Sciatic nerve (tissue), 2 donors: ENCODE measurements at regions not wholly inside any gene's neighbourhood (a gene's known extent, or its start where the extent isn't known, plus 50 kb on each side); places are given as distances from the start of the nearest gene placed in this dataset.
"Not testable (repeated sequence)": the region's sequence is repeated elsewhere in the genome, so short reads cannot be mapped to it uniquely, and the experiment has no call there.

ENCODE experiments used
- ATAC-seq: fragments of 200-7000 bp; cut with Tn5 transposase; one replicate; pipeline ENCODE4 v1.9.1; 2020; ENCODE audit warnings: mild to moderate bottlenecking, moderate library complexity
- DNase-seq: peaks from one replicate; pipeline ENCODE4 v3.0.0-alpha.2; 2020; ENCODE audit warnings: low spot score
- intact Hi-C: fragments of 100-400 bp; cut with DNase I; formaldehyde crosslinking; loops from one replicate; pipeline ENCODE4 v1.14.2; 2022
- donor health status: DM: no; HTN: no; CAD: no.
- donor health status: DM: no; HTN: no; CAD: no.

DNA sequence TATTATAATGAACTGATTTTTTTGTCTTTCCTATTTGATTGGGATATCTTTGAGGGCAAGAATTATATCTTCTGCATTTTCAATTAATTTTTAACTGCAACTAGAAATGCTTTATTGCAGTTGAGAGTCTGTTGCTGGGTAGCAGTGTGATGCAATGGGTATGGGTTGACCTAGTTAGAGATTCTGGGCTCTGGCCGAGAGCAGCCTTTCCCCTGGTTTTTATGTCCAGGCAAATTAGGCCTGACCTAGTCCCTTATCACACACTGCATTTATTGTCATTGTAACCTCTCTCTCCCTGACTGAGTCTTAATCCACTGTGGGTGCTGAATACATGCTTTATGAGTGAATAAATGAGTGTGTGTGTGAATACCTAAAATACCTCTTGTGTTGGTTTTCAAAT, 206.4 kb upstream of the PTGFR start:
- ATAC-seq, result peak; percentile 94
- no peak for DNase-seq
- intact Hi-C loops, result no loop called here

DNA sequence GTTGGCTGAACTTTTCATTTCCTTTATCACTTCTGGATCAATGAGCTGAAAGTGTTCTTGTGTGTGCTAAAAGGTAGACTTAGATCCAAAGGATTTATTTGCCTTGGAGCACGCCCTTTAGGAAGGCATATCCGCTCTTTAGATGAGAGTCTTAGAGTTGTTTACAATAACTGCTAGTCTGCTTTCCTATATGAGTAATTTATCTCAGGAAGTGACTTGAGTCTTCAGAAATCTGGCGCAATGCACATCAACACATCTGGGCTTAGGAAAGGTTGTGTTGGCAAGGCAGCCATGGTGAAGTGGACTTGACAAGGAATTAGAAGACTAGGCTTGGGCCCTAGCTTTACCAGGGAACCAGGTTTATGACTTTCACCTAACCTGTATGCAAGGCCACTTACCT, 204.1 kb upstream of the PTGFR start:
- DNase-seq, result no peak
- no peak for ATAC-seq
- intact Hi-C loops, result no loop called here

DNA sequence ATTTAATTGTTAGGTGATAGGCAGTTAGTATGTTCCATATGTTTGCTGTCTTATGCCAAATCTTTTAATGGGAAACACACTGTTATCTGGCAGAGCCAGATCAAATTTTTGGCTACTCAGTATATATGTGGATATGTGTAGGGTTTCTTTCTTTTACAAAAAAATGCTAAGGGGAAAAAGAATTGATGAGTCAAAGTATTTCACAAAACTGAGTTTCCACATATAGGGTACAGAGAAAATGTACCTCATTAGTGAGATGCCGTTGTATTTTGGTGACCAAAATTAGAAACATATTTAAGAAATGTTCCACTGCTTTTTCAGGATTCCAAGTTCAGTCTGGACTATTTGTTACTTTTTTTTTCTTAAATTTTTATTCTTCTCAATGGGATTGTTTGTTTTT, 201.2 kb upstream of the PTGFR start:
- no peak for ATAC-seq
- intact Hi-C loops, result no loop called here
- DNase-seq, result no peak

DNA sequence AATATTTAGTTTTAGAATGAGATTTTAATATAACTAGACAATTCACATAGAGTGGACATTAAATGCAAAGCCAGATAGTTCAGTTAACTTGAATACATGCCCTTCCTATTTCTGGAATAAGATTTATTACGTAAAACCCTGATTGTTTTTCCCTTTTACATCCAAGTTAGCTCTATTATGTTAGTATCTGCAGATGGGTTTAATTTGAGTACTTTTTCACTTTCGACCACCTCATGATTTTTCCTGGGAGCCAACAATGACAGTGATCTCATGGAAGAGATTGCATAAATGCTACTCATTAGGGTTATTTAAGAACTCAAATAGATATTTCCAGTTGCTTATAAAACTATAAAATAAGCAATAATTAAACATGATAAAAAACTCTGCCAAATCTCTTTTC, 199.4 kb upstream of the PTGFR start:
- DNase-seq (no peak), ATAC-seq (peak; percentile 93)
- intact Hi-C loops, result no loop called here

DNA sequence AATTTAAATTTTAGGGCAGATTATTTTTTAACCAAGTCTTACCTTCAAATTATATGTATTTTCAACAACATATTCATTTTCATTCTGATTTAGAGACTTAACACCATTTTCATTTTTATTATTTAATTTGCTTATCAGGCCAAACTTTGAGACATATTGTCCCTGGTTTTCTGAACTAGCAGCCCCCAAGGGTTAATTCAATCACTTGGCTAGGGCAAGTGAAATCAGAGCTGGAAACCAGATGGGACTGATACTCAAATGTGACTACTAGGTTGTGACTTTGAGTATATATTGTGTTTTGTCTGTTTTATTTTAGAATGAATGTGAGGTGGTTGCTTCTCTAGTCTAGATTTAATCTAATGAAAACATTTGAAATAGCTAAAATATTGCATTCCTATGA, 198.9 kb upstream of the PTGFR start:
- ATAC-seq, result no peak
- DNase-seq, result no peak
- intact Hi-C loops, result no loop called here

DNA sequence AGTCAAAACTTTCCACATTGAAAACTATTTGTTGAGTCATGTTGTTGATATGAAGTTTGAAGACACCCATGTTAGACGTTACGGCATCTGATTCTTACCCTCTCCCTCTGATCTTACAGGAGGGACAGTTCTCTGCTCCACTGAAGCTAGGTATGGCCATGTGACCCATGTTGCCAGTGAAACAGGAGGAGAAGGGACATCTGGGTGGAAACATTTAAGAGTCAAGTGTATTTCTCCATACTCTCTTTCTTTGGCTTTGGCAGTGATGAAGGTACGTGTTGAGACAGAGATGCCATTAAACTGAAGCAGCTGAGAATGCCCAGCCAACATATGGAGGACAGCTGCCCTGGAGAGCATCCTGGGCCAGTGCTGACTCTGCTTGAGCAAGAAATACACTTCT, 198.4 kb upstream of the PTGFR start:
- ATAC-seq (peak; percentile 55), DNase-seq (no peak)
- intact Hi-C loops, result no loop called here

DNA sequence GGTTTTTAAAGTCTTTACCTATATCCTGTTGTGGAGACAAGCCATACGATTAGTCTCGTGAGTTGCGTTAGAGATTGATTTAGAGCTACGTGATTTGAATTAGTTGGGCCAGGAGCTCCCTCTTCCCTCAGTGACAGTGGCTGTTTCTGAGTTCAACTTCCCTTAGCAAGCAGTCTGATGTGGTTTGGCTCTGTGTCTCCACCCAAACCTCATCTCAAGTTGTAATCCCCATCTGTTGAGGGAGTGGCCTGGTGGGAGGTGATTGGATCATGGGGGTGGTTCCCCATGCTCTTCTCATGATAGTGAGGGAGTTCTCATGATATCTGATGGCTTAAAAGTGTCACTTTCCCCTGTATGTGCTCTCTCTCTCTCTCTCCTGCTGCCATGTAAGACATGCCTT, 192.9 kb upstream of the PTGFR start:
- DNase-seq, result no peak
- ATAC-seq, result no peak
- intact Hi-C loops, result no loop called here

DNA sequence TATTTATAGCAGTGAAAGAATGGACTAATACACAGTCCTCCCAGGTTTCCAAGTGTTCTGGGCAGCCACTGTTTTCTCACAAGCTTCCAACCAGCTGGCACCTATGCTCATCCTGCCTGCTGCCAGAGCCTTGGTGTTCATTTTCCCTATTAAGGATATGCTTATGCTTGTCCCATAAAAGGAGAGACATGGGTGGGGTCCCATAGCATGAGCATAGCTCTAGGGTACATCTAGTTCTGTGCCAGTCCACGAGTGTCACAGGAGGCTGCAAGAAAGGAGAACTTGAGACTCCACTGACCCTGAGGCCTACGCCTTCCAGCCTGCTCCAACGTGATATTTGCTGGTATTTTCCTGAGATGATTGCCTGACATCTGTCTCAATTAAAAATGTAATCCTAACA, 192.4 kb upstream of the PTGFR start:
- DNase-seq, result no peak
- intact Hi-C loops, result no loop called here
- no peak for ATAC-seq

DNA sequence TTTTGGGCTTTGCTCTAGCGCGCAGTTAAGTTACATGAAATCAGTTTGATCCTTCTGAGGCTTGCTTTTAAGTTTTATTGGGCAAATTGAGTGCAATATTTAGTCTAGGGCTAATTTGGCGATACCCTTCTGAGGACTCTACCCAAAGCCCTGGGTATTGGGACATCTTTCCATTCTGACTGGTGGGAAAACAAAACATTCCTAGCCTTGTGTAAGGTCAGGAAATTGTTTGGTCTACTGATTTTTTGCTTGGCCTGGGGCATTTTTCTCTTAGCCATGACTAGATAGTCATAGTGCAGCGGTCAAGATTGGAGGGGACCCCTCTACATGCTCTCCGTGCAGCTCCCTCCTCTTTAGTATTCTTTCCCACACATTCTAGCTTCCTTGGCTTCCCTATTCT, 189.6 kb upstream of the PTGFR start:
- DNase-seq (no peak), ATAC-seq (peak; percentile 52)
- intact Hi-C loops, result no loop called here

DNA sequence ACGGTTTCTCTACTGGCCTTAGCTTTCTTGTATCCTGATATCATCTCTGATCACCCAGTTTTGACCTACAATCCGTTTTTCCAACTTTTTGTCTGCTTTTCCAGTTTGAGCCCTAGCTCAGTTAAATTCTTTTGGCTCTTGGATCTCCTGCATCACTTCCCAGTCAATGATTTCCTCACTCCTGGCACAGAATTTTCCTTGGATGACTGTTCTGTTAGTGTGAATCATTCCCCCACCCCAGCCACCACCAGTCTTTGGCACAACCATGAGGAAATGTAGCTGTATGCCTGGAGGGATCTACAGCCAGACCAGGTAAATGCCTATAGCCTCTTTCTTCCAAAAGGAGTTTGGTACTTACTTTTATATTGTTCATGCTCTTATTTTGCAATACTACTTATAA, 187.2 kb upstream of the PTGFR start:
- peak; percentile 92 for ATAC-seq
- peak; percentile 60 for DNase-seq
- intact Hi-C loops, result no loop called here

DNA sequence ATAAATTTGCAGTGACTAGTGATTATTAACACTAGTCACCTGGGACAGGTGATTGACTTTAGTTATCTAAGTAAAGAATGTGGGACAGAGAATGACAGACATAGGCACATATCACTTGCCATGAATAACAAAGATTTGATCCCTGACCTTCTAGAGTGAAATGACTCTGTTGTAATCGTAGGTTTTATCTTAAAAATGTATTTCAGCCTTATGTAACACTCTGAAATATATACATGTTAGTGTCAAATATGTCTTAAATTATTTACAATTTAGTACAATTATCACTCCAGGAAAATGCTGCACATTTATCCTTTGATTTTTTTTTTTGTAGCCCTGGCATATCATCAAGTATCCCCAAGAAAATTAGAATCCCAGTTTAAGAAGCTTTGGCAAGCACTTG, 186.4 kb upstream of the PTGFR start:
- DNase-seq, result no peak
- intact Hi-C loops, result no loop called here
- ATAC-seq, result no peak

DNA sequence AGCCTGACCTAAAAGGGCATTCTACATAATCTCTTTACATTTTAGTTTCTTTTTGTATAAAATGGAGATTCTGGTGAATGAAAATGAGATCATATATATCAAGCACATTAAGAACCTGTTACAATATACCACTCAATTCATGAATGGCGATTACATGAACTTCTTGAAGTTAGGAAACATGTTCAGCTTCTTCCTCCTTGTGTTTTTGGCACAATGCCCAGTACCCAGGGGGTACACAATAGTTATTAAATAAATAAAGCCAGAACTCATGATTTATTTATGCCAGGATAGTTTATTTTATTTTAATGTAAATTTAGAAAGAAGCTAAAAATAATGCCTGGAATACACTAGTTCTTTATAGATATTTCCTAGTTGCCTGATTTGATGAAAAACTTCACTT, 186.0 kb upstream of the PTGFR start:
- no peak for ATAC-seq
- intact Hi-C loops, result no loop called here
- no peak for DNase-seq

DNA sequence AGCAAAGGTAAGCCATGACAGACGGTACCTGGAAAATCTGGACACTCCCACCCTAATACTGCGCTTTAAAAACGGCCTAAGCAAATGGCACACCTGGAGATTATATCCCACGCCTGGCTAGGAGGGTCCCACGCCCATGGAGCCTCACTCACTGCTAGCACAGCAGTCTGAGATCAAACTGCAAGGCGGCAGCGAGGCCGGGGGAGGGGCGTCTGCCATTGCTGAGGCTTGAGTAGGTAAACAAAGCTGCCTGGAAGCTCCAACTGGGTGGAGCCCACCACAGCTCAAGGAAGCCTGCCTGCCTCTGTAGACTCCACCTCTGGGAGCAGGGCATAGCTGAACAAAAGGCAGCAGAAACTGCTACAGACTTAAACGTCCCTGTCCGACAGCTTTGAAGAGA, 180.5 kb upstream of the PTGFR start:
- ATAC-seq, result not testable (repeated sequence)

DNA sequence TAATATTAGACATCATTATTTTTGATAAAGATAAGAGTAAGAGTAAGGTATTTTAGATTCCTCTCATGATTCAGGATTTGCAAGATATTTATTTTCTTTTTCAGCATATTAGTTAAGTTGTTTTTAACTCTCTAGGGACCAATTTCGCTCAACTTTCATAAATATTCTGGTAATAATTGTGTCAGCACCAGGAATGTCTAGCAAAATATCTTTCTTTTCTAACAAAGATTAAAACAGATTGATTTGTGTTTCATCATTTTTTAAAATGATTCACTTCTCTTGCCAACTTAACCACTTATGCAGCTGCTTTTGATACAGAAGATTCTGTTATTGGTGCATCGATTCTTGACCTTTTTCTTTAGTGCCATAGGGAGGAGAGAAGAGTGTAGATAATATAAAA, 172.8 kb upstream of the PTGFR start:
- no peak for ATAC-seq
- intact Hi-C loops, result no loop called here
- no peak for DNase-seq

More for the DNA sequence above, 180.5 kb upstream of the PTGFR start:
- DNase-seq, intact Hi-C loops: not testable (repeated sequence)

DNA sequence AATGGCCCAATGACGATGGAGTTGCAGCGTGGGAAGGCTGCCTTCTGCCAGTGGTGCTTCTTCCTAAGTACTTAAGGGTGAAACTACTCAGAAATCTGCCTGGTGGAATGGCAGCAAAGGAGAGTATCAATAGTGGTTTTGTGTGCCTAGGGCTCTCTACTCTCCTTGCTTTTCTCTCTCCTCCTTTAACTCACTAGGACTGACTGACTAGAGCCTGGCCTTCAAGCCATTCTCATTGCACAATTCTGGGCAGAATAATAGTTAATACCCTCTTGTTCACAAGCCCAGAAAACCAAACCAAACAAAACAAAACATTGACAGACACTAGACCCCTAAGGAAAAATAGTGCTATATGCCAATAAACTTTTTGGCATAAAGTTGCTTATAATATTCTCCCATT, 171.2 kb upstream of the PTGFR start:
- no peak for DNase-seq
- ATAC-seq, result peak; percentile 59
- intact Hi-C loops, result no loop called here

DNA sequence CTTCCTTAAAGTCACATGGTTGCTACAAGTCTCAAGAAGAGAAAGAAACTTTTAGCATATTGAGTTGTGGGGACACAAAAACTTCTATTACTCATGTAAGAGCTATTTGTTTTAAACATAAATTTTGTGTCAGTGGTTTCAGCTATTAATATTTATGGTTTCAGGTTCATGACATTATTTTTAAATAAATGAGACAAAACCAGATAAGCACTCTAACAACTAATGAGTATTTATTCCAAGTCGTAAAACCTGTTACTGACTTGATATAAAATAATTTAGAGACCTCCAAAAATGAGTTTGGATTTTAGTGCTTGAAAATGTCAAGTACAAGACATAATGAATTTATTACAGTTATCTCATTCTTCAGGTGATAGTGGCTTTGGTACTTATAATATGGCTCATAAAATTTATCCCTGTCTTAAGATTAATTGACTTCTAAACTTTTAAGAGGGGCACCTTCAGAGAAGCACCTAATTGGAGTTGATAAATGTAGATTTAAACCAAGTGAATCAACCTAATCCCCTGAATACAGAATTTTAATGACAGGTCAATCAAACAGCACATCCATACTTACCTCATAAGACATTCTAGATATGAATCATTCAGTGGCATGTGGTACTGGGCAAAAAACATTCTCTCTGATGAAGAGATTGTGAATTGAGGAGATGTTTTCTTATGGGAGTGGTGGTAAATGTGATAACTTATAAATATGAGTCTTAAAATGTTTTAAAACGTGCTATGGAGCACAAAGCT, 167.7 kb upstream of the PTGFR start:
- no peak for DNase-seq
- intact Hi-C loops, result no loop called here
- ATAC-seq, result no peak

DNA sequence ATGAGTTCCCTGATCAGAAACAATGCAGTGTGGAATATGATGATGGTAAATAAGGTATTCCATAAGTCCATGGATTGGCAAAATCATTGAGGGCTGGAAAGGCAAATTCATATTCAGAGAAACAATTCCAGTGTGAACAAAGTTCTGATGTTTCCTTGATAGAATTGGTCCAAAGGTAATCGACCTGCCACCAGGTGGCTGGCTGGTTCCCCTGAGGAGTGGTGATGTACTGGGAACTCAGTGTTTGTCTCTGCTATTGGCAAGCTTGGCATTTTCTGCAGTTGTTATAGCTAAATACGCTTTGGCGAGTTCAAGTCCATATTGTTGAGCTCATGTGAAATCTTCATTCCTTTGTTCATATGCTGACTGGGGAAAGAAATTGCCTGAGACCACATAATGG, 165.5 kb upstream of the PTGFR start:
- DNase-seq (no peak), ATAC-seq (no peak)
- intact Hi-C loops, result no loop called here

DNA sequence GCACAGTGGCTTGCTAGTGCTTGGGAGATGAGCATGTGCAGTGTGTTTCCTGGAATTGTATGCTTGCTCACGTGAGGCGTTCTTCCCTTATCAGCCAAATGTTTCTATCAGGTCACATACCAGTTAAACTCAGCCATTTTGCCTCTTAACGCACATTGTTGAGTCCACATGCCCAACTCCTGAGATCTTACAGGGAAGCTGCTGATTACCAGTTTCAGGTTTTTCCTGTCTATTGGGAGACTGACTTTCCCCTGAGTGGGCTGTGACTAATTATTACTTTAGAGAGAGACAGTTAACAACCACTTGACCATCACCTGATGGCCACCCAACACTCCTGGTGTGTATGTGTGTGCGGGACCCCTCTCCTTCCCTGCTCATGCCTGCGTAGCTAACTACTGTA, 161.3 kb upstream of the PTGFR start:
- ATAC-seq, result no peak
- no peak for DNase-seq
- intact Hi-C loops, result no loop called here

DNA sequence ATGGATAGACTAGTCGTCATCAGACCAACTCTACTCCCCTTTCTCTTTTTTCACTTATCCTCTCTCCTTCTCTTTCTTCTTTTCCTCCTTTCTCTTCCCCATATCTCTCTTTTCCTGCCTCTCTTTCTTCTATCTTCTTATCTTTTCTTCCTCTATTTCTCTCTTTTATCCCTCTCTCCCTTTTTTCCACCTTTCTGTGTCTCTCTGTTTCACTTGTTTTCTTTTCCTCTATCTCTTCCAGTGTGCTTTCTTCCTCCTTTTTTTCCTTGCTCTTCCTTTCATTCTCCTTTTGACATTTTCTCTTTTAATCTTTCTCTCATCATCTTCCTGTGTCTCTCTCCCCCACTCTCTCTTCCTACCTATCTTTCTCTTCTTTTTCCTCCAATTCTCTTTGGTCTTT, 159.0 kb upstream of the PTGFR start:
- DNase-seq (no peak), ATAC-seq (no peak)
- intact Hi-C loops, result no loop called here

DNA sequence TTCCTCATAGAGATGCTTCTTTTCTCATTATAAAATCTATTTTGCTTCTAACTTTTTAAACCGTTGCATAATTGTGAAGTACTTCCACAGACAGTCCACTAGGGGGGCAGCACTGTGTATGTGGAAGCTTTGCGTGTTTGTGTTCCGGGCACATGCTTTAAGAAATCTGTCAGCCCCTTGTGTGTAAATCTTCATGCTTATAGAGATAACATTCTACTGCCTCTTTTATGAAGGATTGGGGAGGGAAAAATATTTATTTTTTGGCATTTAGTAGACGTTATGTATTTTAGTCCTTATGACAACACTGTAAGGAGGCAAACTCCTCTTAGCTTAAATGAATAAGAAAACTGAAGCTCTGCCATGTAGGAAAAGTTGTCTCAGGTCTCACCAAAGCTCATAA, 157.3 kb upstream of the PTGFR start:
- peak; percentile 68 for ATAC-seq
- intact Hi-C loops, result no loop called here
- DNase-seq, result no peak

DNA sequence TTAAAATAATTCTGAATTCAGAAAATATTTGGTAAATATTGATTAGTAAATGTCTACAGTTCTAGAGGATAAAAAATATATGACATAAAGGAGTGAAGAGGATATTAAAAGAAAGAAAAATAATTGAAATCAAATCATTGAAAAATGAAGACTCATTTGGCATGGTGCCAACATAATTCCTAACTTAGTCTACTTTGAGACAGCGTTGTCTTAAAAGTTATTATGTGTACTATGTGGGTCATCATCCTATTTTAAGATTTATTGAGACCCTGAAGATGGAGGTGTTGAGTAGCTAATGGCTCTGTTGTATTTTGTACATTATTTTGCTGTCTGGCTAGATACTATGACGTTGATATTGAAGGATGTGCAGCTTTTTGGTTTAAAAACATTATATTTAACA, 156.7 kb upstream of the PTGFR start:
- intact Hi-C loops, result no loop called here
- DNase-seq (no peak), ATAC-seq (no peak)

DNA sequence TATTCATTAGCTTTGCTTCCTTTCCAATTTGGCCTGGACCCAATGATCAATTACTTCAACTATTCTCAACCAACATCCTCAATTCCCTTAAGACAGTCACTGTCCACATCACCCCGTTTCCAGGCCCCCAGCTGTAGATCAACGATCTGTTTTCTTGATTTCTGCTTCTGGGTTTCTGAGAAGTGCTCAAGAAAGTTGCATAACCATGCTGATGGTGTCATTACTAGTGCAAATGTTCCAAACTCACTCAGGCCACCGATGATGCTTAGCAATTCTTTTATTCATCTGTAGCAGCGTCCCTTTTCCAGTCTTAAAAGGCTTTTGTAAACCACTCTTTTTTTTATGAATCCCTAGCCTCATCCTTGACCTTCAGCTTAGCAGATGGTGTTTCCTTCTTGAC, 155.8 kb upstream of the PTGFR start:
- ATAC-seq, result peak; percentile 96
- intact Hi-C loops, result no loop called here
- DNase-seq, result no peak
